Loucy (cell line): ENCODE measurements at regions not wholly inside any gene's neighbourhood (a gene's known extent, or its start where the extent isn't known, plus 50 kb on each side); places are given as distances from the start of the nearest gene placed in this dataset.

Experiments used
- H2AFZ ChIP-seq: fragments of 200-600 bp; sonication (generic); 2 replicates; pipeline ENCODE4 v1.6.0; 2016; ENCODE audit warnings: antibody characterized with exemption, mild to moderate bottlenecking, low read length, moderate library complexity
- H3F3A ChIP-seq: fragments of 200-600 bp; 2 replicates; pipeline ENCODE4 v1.6.0; 2016; ENCODE audit warnings: antibody characterized with exemption, low read depth, mild to moderate bottlenecking
- H3K27me3 ChIP-seq: fragments of 200-600 bp; sonication (generic); 2 replicates; pipeline ENCODE4 v1.6.1; 2014; ENCODE audit warnings: low read length, mild to moderate bottlenecking; ENCODE audit not compliant: insufficient read depth, poor library complexity, severe bottlenecking
- H3K36me3 ChIP-seq: fragments of 200-600 bp; sonication (generic); 2 replicates; pipeline ENCODE4 v1.6.1; 2016; ENCODE audit warnings: low read length; ENCODE audit not compliant: insufficient read depth
- H3K4me1 ChIP-seq: fragments of 200-600 bp; sonication (generic); 2 replicates; pipeline ENCODE4 v1.5.1; 2014; ENCODE audit warnings: low read length, mild to moderate bottlenecking; ENCODE audit not compliant: insufficient read depth, poor library complexity, severe bottlenecking
- H3K4me2 ChIP-seq: fragments of 200-600 bp; sonication (generic); 2 replicates; pipeline ENCODE4 v1.6.0; 2014; ENCODE audit warnings: antibody characterized with exemption, low read length, low read depth, mild to moderate bottlenecking; ENCODE audit not compliant: poor library complexity, severe bottlenecking
- H3K4me3 ChIP-seq: fragments of 200-600 bp; sonication (generic); 2 replicates; pipeline ENCODE4 v1.5.1; 2014; ENCODE audit warnings: low read length, mild to moderate bottlenecking, mixed read lengths; ENCODE audit not compliant: poor library complexity, severe bottlenecking
- H3K79me2 ChIP-seq: fragments of 200-600 bp; sonication (generic); 2 replicates; pipeline ENCODE4 v1.6.1; 2014; ENCODE audit warnings: low read length; ENCODE audit not compliant: insufficient read depth
- H3K9ac ChIP-seq: fragments of 200-600 bp; sonication (generic); 2 replicates; pipeline ENCODE4 v1.6.0; 2014; ENCODE audit warnings: mild to moderate bottlenecking, low read depth, low read length, moderate library complexity; ENCODE audit not compliant: poor library complexity, severe bottlenecking
- H3K9me2 ChIP-seq: fragments of 200-600 bp; sonication (generic); replicated peaks from 2 replicates; pipeline ENCODE4 v1.6.1; 2016; ENCODE audit warnings: low read depth, low read length, mixed read lengths
- H3K9me3 ChIP-seq: fragments of 200-600 bp; sonication (generic); 2 replicates; pipeline ENCODE4 v1.6.1; 2014; ENCODE audit warnings: mild to moderate bottlenecking, antibody characterized with exemption, low read length, low read depth; ENCODE audit not compliant: insufficient read depth
- H4K20me1 ChIP-seq: fragments of 200-600 bp; sonication (generic); 2 replicates; pipeline ENCODE4 v1.6.0; 2014; ENCODE audit warnings: antibody characterized with exemption, low read length, mild to moderate bottlenecking; ENCODE audit not compliant: insufficient read depth, poor library complexity, severe bottlenecking
- EZH2phosphoT487 ChIP-seq: fragments of 200-600 bp; IDR thresholded peaks from 2 replicates; pipeline ENCODE4 v1.6.1; 2018; ENCODE audit warnings: antibody characterized with exemption, mild to moderate bottlenecking, moderate library complexity, borderline replicate concordance
- TF ChIP-seq, protein P1 (sequence below): fragments of 200-600 bp; sonication (generic); conservative IDR thresholded peaks from 2 replicates; pipeline ENCODE4 v1.5.1; 2014; ENCODE audit warnings: mild to moderate bottlenecking, antibody characterized with exemption, low read length

DNA sequence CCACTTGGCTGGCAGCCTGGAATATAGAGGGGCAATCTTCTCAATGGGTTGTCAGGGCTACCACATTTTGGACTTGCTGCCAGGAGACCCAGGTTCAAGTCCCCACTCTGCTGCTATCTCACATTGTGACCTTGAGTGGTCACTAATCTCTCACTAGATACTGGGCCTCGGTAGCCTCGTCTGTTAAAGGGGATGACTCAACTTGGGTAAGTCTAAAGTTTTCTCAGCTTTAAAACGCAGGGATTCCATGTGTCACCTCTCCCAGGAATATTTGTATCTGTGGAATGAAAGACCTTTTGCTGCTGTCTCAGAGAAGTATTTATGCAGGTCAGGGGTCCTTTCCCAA lies 86.3 kb downstream of the SEMA4F start:
- Histone ChIP-seq H3K9me3 (0 out of 2 replicates have a peak, but pooled peaks cover 3% of the 10 kb centered on the region), H3K9me2 (no peaks in the 10 kb centered on the region), H4K20me1 (no peaks in the 10 kb centered on the region), H3K4me2 (no peak overlapping the region), H3F3A (no peaks in the 10 kb centered on the region; the same call in 1 of the 2 replicates), H3K27me3 (no peaks in the 10 kb centered on the region), H2AFZ (no peak overlapping the region), H3K9ac (no peak overlapping the region), H3K36me3 (no peaks in the 10 kb centered on the region), H3K4me3 (no peak overlapping the region), H3K4me1 (peaks cover 9% of the 10 kb centered on the region), H3K79me2 (no peaks in the 10 kb centered on the region)
- TF ChIP-seq, protein P1, sequence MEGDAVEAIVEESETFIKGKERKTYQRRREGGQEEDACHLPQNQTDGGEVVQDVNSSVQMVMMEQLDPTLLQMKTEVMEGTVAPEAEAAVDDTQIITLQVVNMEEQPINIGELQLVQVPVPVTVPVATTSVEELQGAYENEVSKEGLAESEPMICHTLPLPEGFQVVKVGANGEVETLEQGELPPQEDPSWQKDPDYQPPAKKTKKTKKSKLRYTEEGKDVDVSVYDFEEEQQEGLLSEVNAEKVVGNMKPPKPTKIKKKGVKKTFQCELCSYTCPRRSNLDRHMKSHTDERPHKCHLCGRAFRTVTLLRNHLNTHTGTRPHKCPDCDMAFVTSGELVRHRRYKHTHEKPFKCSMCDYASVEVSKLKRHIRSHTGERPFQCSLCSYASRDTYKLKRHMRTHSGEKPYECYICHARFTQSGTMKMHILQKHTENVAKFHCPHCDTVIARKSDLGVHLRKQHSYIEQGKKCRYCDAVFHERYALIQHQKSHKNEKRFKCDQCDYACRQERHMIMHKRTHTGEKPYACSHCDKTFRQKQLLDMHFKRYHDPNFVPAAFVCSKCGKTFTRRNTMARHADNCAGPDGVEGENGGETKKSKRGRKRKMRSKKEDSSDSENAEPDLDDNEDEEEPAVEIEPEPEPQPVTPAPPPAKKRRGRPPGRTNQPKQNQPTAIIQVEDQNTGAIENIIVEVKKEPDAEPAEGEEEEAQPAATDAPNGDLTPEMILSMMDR, result no peak
- no peak for TF ChIP-seq EZH2phosphoT487

DNA sequence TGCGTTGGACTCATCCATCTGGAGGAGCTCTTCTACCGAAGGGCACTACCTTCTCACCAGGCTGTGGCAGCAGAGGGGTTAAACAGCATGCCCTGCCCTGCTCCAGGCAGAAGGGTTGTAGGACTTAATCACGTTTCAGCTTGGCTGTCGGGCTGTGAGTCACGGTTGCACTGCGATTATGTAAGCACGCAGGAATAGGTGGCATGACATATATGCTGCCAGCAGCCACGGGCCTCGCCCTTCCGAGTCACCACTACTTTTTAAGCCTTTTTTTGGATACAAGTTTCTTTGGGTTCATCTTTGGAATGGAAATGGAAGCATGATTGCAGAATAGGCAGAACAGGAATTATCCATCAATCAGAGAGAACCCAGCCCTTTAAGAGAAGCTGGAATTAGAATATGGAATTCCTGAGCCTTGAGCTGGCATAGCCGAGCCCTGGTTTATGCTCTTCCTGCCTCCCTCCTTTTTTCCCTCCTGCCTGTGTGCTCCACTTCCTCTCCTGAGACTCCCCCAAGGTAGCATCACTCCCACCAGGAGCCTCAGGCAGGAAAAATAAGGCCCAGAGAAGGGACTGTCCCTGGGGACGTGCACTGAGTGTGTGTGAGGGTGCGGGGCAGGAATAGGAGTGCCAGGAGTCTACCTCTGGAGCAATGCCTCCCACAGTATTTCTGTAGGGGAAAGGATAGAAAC lies 86.8 kb downstream of the SEMA4F start:
- H3K27me3 ChIP-seq, result no peaks in the 10 kb centered on the region
- H3K79me2 ChIP-seq, result no peaks in the 10 kb centered on the region
- H3K4me2 ChIP-seq, result no peak overlapping the region
- H2AFZ ChIP-seq, result no peak overlapping the region
- H3K36me3 ChIP-seq, result no peaks in the 10 kb centered on the region
- H3F3A ChIP-seq, result no peaks in the 10 kb centered on the region
- no peak overlapping the region for H3K4me3 ChIP-seq
- TF ChIP-seq EZH2phosphoT487, result no peak
- TF ChIP-seq, protein P1, result no peak
- no peak overlapping the region for H3K9ac ChIP-seq
- peaks cover 5% of the 10 kb centered on the region for H3K4me1 ChIP-seq
- no peaks in the 10 kb centered on the region for H4K20me1 ChIP-seq
- H3K9me3 ChIP-seq, result 0 out of 2 replicates have a peak, but pooled peaks cover 3% of the 10 kb centered on the region
- no peaks in the 10 kb centered on the region for H3K9me2 ChIP-seq

DNA sequence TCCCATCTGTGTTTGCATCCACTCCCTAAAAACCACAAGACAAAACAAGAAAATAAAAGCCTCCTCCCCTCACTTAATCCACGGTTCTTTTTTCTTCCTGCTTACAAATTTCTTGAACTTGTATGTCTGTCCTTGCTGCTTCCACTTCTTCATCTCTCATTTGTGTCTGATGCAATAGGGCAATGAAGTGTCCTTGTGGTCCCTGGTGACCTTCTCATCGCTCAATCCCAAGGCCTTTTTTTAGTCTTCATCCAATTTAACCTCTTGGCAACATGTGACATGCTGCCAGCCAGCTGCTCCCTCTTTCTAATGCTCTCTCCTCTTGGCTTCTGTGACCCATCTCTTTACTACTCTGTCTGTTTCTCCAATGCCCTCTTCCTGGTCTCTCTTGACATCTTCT lies 87.6 kb downstream of the SEMA4F start:
- H2AFZ ChIP-seq, result no peak overlapping the region
- TF ChIP-seq, protein P1, result no peak
- no peak for TF ChIP-seq EZH2phosphoT487
- H3K4me1 ChIP-seq, result peaks cover 5% of the 10 kb centered on the region
- no peaks in the 10 kb centered on the region for H3K27me3 ChIP-seq
- no peak overlapping the region for H3K4me3 ChIP-seq
- no peaks in the 10 kb centered on the region for H3K36me3 ChIP-seq
- no peaks in the 10 kb centered on the region for H4K20me1 ChIP-seq
- no peak overlapping the region for H3K9ac ChIP-seq
- no peaks in the 10 kb centered on the region for H3F3A ChIP-seq
- H3K9me2 ChIP-seq, result no peaks in the 10 kb centered on the region
- no peak overlapping the region for H3K4me2 ChIP-seq
- 0 out of 2 replicates have a peak, but pooled peaks cover 2% of the 10 kb centered on the region for H3K9me3 ChIP-seq
- H3K79me2 ChIP-seq, result no peaks in the 10 kb centered on the region
